Muscle of leg (tissue), 3 donors: ENCODE measurements at regions not wholly inside any gene's neighbourhood (a gene's known extent, or its start where the extent isn't known, plus 50 kb on each side); places are given as distances from the start of the nearest gene placed in this dataset.

Experiments
- DNase-seq: peaks from one replicate; pipeline ENCODE4 v3.0.0; 2013
- H3K27ac ChIP-seq: one replicate; pipeline ENCODE4 v1.5.1; 2013; ENCODE audit warnings: mild to moderate bottlenecking, low read length, control low read depth
- H3K27me3 ChIP-seq: one replicate; pipeline ENCODE4 v1.6.1; 2013; ENCODE audit warnings: low read length; ENCODE audit not compliant: control insufficient read depth, insufficient read depth
- H3K36me3 ChIP-seq: one replicate; pipeline ENCODE4 v1.6.1; 2013; ENCODE audit warnings: low read length; ENCODE audit not compliant: control insufficient read depth, insufficient read depth
- H3K4me1 ChIP-seq: one replicate; pipeline ENCODE4 v1.6.1; 2013; ENCODE audit warnings: low read length; ENCODE audit not compliant: control insufficient read depth, insufficient read depth
- H3K4me3 ChIP-seq: one replicate; pipeline ENCODE4 v1.5.1; 2013; ENCODE audit warnings: low read length, control low read depth
- H3K9me3 ChIP-seq: replicated peaks from 2 replicates; pipeline ENCODE4 v1.6.1; 2013; ENCODE audit warnings: low read depth, low read length; ENCODE audit not compliant: control insufficient read depth
- WGBS: methylation state at CpG from one replicate; pipeline ENCODE4 v1.1.5; 2013; ENCODE audit warnings: missing lambda C conversion rate; ENCODE audit not compliant: insufficient coverage; 5-methylcytosine and 5-hydroxymethylcytosine counted together

DNA sequence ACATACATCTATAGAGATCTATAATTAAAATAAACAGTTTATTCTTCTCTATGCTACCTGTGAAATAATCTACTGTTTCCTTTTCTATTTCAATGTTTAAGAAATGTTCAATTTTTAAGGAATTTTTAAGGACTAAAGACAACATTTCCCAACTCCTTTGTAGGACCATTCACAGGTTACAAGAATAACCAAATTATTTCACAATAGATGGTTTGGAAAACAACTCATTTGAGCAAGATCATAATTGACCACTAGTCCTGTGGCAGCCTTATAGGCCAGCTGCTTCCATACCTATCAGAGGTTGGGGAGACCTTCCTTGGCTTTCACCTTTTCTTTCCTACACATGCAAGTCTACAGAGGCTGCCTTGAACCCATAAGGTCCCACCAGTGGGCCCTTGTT, 193.7 kb downstream of the TTC39B start:
- no peak for DNase-seq
- Histone ChIP-seq H3K36me3 (no peaks in the 10 kb centered on the region), H3K27me3 (no peaks in the 10 kb centered on the region), H3K4me1 (peaks cover 25% of the 10 kb centered on the region), H3K4me3 (no peak overlapping the region), H3K9me3 (no peaks in the 10 kb centered on the region), H3K27ac (no peak overlapping the region)

DNA sequence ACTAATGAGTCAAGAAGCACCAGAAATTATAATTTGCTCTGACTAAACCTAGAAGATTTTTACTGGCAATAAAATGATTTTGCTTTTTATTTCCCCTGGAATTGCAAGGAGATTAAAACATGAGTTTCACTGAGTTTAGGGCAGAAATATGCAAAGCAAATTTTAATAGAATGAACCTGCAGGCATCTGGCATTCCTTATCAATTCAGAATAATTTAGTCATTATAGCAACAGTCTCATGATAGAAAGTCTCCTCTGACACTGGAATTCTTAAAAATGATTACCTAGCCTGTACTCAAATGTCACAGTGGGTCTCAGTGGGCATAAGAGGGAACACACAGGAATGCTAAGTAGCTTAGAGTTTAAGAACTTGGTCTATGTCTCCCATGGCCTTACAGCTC, 195.9 kb downstream of the TTC39B start:
- no peak overlapping the region for H3K27ac ChIP-seq
- no peaks in the 10 kb centered on the region for H3K36me3 ChIP-seq
- H3K27me3 ChIP-seq: no peaks in the 10 kb centered on the region
- DNase-seq: no peak
- H3K4me1 ChIP-seq: peaks cover 14% of the 10 kb centered on the region
- H3K9me3 ChIP-seq: no peaks in the 10 kb centered on the region
- H3K4me3 ChIP-seq: no peak overlapping the region

DNA sequence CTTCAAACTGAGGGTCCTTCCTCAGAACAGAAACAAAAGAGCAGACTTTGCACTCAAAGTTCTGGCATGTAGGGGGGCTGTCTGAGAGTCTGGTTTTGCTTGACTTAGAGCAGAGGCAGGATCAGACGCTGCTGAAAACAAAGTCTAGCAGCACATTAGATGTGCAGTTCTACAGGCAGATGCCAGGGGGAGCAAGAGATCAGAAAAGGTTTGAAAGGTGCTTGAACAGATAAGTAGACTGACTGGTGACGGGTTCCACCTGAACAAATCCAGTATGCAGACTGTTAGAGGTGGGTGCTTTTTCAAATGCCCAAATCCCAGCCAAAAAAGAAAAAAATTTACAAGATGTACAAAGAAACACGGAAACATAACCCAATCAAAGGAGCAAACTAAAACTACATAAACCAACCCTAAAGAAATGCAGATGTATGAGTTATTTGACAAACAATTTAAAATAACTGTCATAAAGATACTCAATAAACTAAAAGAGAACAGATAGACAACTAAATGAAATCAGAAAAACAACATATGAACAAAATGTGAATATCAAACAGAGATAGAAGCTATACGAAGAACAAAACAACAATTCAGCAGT, 194.7 kb upstream of the FREM1 start:
- Histone ChIP-seq H3K4me3 (no peak overlapping the region), H3K9me3 (no peaks in the 10 kb centered on the region), H3K27ac (no peak overlapping the region), H3K36me3 (no peaks in the 10 kb centered on the region), H3K27me3 (no peaks in the 10 kb centered on the region), H3K4me1 (peaks cover 10% of the 10 kb centered on the region)
- peak; percentile 31 for DNase-seq
- WGBS: 9% methylated on average over 1 of the region's 4 CpGs

DNA sequence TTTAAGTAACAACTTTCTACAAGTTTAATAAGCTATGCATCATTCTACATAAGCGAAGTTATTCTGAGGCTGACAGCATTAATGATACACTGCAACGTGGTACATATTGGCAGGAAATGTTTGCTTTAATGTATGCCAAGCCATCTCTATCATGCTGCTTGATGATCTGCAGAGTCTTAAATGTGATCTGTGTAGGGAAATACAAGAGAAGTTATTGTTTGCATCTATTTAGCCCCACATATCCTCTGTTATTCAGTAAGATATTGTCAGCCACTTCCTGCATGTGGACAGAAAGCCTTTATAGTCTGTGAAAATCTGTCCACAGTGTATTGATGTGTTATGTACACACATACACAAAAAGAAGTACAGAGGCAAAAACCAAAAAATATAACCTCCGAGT, 193.1 kb upstream of the FREM1 start:
- WGBS: no CpG with 5 or more reads among the region's 3 CpGs
- DNase-seq: no peak
- Histone ChIP-seq H3K4me1 (peaks cover 10% of the 10 kb centered on the region), H3K27ac (no peak overlapping the region), H3K4me3 (no peak overlapping the region), H3K36me3 (no peaks in the 10 kb centered on the region), H3K9me3 (no peaks in the 10 kb centered on the region), H3K27me3 (no peaks in the 10 kb centered on the region)

DNA sequence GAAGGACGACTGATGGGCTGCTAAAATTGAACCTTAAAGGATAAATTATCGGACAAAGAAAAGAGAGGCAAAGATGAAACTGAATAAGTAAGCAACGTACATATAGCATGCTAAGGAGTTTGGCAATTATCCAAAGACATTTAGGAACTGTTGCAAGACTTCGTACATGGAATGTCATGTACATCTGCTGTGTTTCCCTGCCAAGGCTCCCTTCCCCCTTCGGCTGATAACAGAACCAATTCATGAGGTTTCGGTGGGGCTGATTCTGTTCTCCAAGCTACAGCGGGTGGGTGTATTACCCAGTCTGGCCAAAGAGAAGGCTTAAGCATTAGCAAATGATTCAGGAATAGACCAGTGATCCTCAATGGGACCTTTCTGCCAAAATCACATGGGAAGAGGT, 190.9 kb upstream of the FREM1 start:
- no peaks in the 10 kb centered on the region for H3K9me3 ChIP-seq
- H3K36me3 ChIP-seq: no peaks in the 10 kb centered on the region
- H3K27me3 ChIP-seq: no peaks in the 10 kb centered on the region
- no peak overlapping the region for H3K4me3 ChIP-seq
- WGBS: 13% methylated on average over 4 of the region's 7 CpGs
- peaks cover 10% of the 10 kb centered on the region for H3K4me1 ChIP-seq
- H3K27ac ChIP-seq: peak overlapping the region; percentile 74
- DNase-seq: peak; percentile 80

DNA sequence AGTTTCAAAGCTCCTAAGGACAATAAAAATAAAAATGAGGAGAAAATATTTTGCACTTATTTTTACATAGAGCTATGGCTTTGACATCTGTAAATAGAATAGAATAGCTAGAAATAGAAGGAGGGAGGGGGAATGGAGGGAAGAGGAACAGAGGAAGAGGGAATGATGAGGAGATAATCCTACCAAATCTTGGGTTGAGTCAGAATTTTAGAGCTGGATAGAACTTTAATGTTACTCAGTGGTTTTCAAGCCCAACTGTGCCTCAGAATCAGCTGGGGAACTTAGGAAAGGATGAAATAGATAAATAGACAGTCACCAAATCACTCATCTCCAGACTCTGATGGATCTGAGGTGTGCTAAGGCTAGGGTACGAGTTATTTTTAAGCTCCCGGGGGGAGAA, 190.3 kb upstream of the FREM1 start:
- Histone ChIP-seq H3K4me3 (no peak overlapping the region), H3K36me3 (no peaks in the 10 kb centered on the region), H3K9me3 (no peaks in the 10 kb centered on the region), H3K4me1 (peaks cover 10% of the 10 kb centered on the region), H3K27me3 (no peaks in the 10 kb centered on the region), H3K27ac (peak overlapping the region; percentile 74)
- DNase-seq: no peak
- 50% methylated on average over 2 of the region's 2 CpGs for WGBS

DNA sequence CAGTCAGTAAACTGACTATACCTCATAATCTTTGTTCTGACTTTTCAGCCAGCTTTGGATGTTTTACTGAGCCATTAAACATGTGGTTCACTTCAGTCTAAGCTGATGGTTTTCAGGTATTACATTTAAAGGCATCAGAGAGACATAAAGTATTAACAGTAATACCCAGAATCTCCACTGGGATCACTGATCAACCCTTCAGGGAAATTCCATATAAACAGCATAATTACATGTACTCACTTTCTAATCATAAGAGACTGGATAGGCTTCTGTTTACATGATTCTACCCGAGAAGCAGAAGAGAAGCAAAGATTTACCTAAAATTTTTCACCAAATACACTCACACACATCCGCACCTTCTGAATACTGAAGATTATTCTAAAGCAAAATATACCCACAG, 186.7 kb upstream of the FREM1 start:
- no peak for DNase-seq
- H3K4me3 ChIP-seq: no peak overlapping the region
- WGBS: no CpG with 5 or more reads among the region's 2 CpGs
- no peaks in the 10 kb centered on the region for H3K36me3 ChIP-seq
- H3K27me3 ChIP-seq: no peaks in the 10 kb centered on the region
- no peaks in the 10 kb centered on the region for H3K9me3 ChIP-seq
- no peak overlapping the region for H3K27ac ChIP-seq
- H3K4me1 ChIP-seq: peaks cover 10% of the 10 kb centered on the region

DNA sequence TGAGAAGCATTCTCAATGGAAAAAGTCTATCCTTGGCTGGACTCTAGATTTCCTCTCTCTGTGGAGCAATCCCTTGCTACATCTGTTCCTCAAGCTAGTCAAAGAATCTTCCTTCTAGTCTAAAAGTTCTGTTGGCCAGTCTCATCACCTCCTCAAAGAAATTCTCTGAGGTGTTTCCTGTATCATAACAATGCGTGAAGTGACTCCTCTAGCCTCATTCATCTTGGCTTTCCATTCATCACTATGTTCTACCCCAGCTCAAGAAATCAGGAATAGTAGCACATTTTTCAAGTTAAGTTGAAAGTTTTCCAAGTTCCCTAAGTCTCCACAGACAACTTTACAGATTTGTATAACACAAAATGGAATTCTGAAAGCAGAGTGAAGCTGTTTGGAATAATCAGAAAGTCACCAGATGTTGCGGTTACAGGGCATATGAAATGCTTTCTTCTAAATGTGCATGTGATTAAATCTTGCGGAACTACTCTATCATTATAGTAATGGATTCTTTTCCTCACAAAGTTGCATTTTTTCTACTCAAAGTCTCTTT, 176.6 kb upstream of the FREM1 start:
- H3K4me1 ChIP-seq: no peaks in the 10 kb centered on the region
- no peaks in the 10 kb centered on the region for H3K27me3 ChIP-seq
- peak; percentile 98 for DNase-seq
- WGBS: no CpG with 5 or more reads among the region's 3 CpGs
- H3K27ac ChIP-seq: peak overlapping the region; percentile 87
- H3K36me3 ChIP-seq: no peaks in the 10 kb centered on the region
- H3K4me3 ChIP-seq: no peak overlapping the region
- H3K9me3 ChIP-seq: no peaks in the 10 kb centered on the region

DNA sequence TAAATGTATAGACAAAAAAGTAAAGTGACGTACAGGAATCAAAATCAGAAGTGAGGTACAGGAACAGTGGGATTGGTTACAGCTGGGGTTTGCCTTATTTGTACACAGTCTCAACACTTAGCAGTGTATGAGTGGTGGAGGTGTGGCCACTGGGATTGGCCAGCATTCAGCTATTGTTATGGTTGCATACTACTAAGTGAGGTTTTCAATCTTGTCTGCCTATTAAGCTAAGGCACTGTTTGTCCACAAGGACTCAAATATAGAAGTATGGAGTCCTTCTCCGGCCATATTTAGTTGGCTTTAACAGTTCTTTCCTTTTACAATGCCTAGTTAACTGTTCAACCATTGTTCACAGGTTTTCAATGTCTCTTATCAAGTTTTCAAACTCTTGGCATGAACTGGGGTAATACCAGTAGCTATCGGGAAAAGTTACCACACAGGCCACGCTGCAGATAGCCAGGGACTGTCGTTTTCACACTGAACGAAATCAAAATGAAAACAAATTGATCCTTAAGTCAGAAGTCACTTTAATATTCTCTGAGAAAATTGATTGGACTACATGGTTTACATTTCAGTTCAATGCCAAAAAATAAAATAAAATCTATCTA, 176.0 kb upstream of the FREM1 start:
- no peaks in the 10 kb centered on the region for H3K27me3 ChIP-seq
- H3K4me3 ChIP-seq: no peak overlapping the region
- H3K27ac ChIP-seq: peak overlapping the region; percentile 87
- H3K4me1 ChIP-seq: no peaks in the 10 kb centered on the region
- DNase-seq: peak; percentile 95
- no peaks in the 10 kb centered on the region for H3K36me3 ChIP-seq
- H3K9me3 ChIP-seq: no peaks in the 10 kb centered on the region
- 50% methylated on average over 1 of the region's 6 CpGs for WGBS

DNA sequence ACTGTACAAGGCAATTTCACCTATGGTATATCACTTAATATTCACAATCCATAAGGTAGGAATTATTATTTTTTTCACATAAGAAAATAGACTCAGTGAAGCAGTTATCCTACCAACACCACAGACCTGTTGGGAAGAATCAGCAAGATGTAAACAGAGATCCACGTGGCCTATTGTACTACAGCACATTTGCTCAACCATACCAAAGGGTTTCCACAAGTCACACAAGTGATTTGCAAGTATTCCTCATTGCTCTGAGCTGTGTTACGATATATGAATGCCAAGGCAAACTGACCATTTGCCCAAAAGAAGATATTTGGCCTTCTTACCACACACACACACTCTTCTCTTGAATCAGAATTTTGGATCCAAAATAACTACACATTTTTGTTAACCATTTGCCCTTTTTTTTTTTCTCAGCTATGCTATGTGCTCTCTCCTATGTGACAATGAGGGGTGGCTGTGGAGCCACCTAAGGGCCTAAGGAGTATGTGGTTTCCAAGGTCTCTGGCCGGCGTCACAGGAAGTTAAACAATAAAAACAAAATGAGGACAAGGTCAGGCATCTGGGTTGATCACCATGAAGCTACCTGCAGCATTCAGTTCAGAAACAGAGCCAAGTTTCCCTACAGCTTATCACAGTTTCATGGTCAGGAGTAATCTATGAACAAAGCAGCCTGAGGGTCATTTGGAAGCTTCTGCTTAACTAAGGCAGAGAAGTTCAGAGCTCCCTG, 171.0 kb upstream of the FREM1 start:
- 86% methylated on average over 4 of the region's 4 CpGs for WGBS
- H3K36me3 ChIP-seq: no peaks in the 10 kb centered on the region
- DNase-seq: no peak

More for the DNA sequence above, 171.0 kb upstream of the FREM1 start:
- Histone ChIP-seq H3K9me3 (no peaks in the 10 kb centered on the region), H3K4me3 (no peak overlapping the region), H3K4me1 (no peaks in the 10 kb centered on the region), H3K27ac (no peak overlapping the region), H3K27me3 (no peaks in the 10 kb centered on the region)
